Smooth muscle cell (in vitro differentiated cells): ENCODE measurements at regions not wholly inside any gene's neighbourhood (a gene's known extent, or its start where the extent isn't known, plus 50 kb on each side); places are given as distances from the start of the nearest gene placed in this dataset.
A peak's percentile ranks its signal among the peaks of the same experiment; 100 is the strongest.

Experiments
- DNase-seq: peaks from one replicate; lab custom pipeline; 2025; ENCODE audit not compliant: unreplicated experiment; lab: John Stamatoyannopoulos, UW
- H2AFZ ChIP-seq: fragments of 200-600 bp; sonication (generic); 2 replicates; pipeline ENCODE4 v1.6.0; 2016; ENCODE audit warnings: antibody characterized with exemption, low read depth, mild to moderate bottlenecking
- H3F3A ChIP-seq: fragments of 200-600 bp; sonication (generic); 2 replicates; pipeline ENCODE4 v1.6.0; 2017; ENCODE audit warnings: antibody characterized with exemption, low read depth
- H3K27ac ChIP-seq: fragments of 200-600 bp; sonication (generic); 2 replicates; pipeline ENCODE4 v1.5.1; 2016; ENCODE audit warnings: low read depth, mild to moderate bottlenecking
- H3K27me3 ChIP-seq: fragments of 200-600 bp; sonication (generic); 2 replicates; pipeline ENCODE4 v1.6.1; 2016; ENCODE audit warnings: low read depth, mild to moderate bottlenecking
- H3K36me3 ChIP-seq: fragments of 200-600 bp; sonication (generic); 2 replicates; pipeline ENCODE4 v1.5.1; 2016; ENCODE audit warnings: low read depth
- H3K4me1 ChIP-seq: fragments of 200-600 bp; sonication (generic); 2 replicates; pipeline ENCODE4 v1.5.1; 2016; ENCODE audit warnings: low read depth
- H3K4me2 ChIP-seq: fragments of 200-600 bp; sonication (generic); 2 replicates; pipeline ENCODE4 v1.6.0; 2016; ENCODE audit warnings: mild to moderate bottlenecking
- H3K4me3 ChIP-seq: fragments of 200-600 bp; sonication (generic); 2 replicates; pipeline ENCODE4 v1.5.1; 2016; ENCODE audit warnings: mild to moderate bottlenecking
- H3K79me2 ChIP-seq: fragments of 200-600 bp; sonication (generic); 2 replicates; pipeline ENCODE4 v1.6.0; 2016; ENCODE audit warnings: low read depth, mild to moderate bottlenecking
- H3K9ac ChIP-seq: fragments of 200-600 bp; sonication (generic); 2 replicates; pipeline ENCODE4 v1.6.0; 2016; ENCODE audit warnings: low read depth
- H3K9me3 ChIP-seq: fragments of 200-600 bp; sonication (generic); replicated peaks from 2 replicates; pipeline ENCODE4 v1.5.1; 2016; ENCODE audit warnings: low read depth
- H4K20me1 ChIP-seq: fragments of 200-600 bp; sonication (generic); 2 replicates; pipeline ENCODE4 v1.6.0; 2016; ENCODE audit warnings: low read depth
- WGBS: methylation state at CpG from one replicate; pipeline ENCODE4 v1.1.7; 2016; ENCODE audit warnings: low lambda C conversion rate; 5-methylcytosine and 5-hydroxymethylcytosine counted together
- TF ChIP-seq, protein P1 (sequence below): fragments of 200-600 bp; sonication (generic); IDR thresholded peaks from 2 replicates; pipeline ENCODE4 v1.5.1; 2017; ENCODE audit warnings: borderline replicate concordance, mild to moderate bottlenecking, antibody characterized with exemption; ENCODE audit not compliant: insufficient read depth, poor library complexity, severe bottlenecking

DNA sequence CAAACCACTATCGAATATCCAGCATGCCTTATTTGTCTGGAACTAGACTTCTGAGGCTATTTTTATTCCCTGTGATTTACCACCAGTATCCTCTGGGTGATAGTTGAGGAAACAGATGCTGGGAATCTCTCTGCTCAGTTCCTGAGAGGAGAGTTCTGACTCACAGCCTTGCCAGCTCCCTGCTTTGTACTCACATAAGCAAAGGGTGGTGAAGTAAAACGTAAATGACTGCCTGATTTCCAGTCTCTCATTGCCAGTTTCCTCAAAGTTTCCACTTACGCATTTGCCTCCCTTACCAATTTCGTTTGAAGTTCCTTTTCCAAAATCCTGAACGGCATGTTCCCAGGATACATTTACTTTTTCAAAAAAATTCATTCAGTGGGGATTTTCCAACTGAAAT is 69.2 kb upstream of the HNRNPA3 start:
- DNase-seq: no peak
- H3K27ac ChIP-seq: peak overlapping the region; percentile 52
- H3K36me3 ChIP-seq: no peaks in the 10 kb centered on the region
- peak overlapping the region; percentile 62 for H3K4me2 ChIP-seq
- peaks cover 12% of the 10 kb centered on the region for H3K27me3 ChIP-seq
- H3K4me1 ChIP-seq: peaks cover 8% of the 10 kb centered on the region
- no peak overlapping the region for H3K4me3 ChIP-seq
- no peaks in the 10 kb centered on the region for H3K79me2 ChIP-seq
- H3K9ac ChIP-seq: no peak overlapping the region
- no peak overlapping the region for H2AFZ ChIP-seq
- H3F3A ChIP-seq: no peaks in the 10 kb centered on the region
- no peaks in the 10 kb centered on the region for H3K9me3 ChIP-seq
- TF ChIP-seq, protein P1, sequence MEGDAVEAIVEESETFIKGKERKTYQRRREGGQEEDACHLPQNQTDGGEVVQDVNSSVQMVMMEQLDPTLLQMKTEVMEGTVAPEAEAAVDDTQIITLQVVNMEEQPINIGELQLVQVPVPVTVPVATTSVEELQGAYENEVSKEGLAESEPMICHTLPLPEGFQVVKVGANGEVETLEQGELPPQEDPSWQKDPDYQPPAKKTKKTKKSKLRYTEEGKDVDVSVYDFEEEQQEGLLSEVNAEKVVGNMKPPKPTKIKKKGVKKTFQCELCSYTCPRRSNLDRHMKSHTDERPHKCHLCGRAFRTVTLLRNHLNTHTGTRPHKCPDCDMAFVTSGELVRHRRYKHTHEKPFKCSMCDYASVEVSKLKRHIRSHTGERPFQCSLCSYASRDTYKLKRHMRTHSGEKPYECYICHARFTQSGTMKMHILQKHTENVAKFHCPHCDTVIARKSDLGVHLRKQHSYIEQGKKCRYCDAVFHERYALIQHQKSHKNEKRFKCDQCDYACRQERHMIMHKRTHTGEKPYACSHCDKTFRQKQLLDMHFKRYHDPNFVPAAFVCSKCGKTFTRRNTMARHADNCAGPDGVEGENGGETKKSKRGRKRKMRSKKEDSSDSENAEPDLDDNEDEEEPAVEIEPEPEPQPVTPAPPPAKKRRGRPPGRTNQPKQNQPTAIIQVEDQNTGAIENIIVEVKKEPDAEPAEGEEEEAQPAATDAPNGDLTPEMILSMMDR: no peak
- no peaks in the 10 kb centered on the region for H4K20me1 ChIP-seq
- WGBS: 27% methylated on average over 5 of the region's 5 CpGs

DNA sequence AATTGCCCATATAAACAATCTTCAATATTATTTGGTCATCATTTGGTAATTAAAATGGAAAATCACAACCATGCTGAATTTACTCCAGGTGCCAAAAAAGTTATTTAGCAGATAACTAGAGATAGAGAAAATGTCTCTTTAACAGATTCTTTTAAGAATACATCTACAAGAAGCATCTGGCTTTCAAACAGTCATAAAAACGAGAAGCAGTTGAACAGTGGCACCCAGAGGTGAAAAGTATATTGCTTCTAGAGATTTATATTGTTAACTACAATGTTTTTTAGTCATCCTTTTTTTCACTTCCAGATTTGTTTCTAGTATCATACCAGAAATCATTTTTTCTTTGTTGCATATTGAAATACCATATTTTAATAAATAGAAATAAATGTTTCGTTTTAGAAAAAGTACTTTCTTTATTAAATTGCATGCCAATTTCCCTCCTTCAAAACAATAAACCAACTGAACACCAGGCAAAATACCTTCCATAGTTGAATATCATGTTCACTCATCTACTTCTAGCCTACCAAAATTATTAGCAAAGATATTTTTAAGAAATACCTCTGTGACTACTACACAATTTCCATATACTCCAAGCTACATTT is 65.4 kb upstream of the HNRNPA3 start:
- no peak overlapping the region for H3K4me3 ChIP-seq
- H3K27me3 ChIP-seq: peaks cover 45% of the 10 kb centered on the region
- no peaks in the 10 kb centered on the region for H3K79me2 ChIP-seq
- H2AFZ ChIP-seq: no peak overlapping the region
- no peaks in the 10 kb centered on the region for H3K9me3 ChIP-seq
- H3K4me1 ChIP-seq: peaks cover 8% of the 10 kb centered on the region
- no peak overlapping the region for H3K9ac ChIP-seq
- no peak overlapping the region for H3K27ac ChIP-seq
- 8% methylated on average over 2 of the region's 2 CpGs for WGBS
- no peaks in the 10 kb centered on the region for H3F3A ChIP-seq
- H4K20me1 ChIP-seq: no peaks in the 10 kb centered on the region
- TF ChIP-seq, protein P1: peak; percentile 65
- DNase-seq: no peak
- no peak overlapping the region for H3K4me2 ChIP-seq
- no peaks in the 10 kb centered on the region for H3K36me3 ChIP-seq

DNA sequence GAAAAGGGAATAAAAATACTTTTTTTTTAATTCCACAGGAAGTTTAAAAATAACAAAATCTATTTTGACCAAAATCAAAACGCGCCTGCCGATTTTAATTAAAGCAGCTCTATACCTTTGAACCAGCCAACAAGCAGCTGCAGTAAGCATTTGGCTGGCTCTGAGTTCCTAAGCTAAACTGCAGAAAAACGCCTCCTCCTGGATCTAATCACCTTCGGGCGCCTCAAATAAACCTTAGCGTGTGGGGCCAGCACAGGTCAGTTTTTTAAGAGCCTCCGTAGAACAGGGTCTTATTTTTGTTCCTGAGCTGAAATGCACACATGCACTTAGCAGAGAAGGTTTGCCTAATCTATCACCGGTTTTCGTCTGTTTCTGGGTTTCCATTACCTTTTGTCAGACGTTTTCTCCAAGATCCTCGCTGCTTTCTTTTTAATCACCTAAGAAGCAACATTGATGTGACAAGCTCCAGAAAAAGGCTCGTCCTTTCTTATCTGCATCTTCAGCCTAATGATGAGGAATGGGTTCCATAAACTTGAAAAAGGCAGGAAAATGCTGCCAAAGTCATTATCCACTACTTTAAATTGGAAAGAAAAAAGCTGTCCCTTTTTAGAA is 64.7 kb upstream of the HNRNPA3 start:
- 19% methylated on average over 13 of the region's 13 CpGs for WGBS
- TF ChIP-seq, protein P1: no peak
- Histone ChIP-seq H3K27me3 (peaks cover 47% of the 10 kb centered on the region), H3K4me2 (peak overlapping the region; percentile 94), H3K79me2 (no peaks in the 10 kb centered on the region), H3K36me3 (no peaks in the 10 kb centered on the region), H3K4me1 (peaks cover 8% of the 10 kb centered on the region), H3K9me3 (no peaks in the 10 kb centered on the region), H3K27ac (no peak overlapping the region), H3F3A (no peaks in the 10 kb centered on the region), H3K9ac (no peak overlapping the region), H2AFZ (no peak overlapping the region), H3K4me3 (peak overlapping the region; percentile 56), H4K20me1 (no peaks in the 10 kb centered on the region)
- no peak for DNase-seq
